ENCODE measurements at regions not wholly inside any gene's neighbourhood (a gene's known extent, or its start where the extent isn't known, plus 50 kb on each side); places are given as distances from the start of the nearest gene placed in this dataset.
"Not testable (repeated sequence)": the region's sequence is repeated elsewhere in the genome, so short reads cannot be mapped to it uniquely, and the experiment has no call there.

DNA sequence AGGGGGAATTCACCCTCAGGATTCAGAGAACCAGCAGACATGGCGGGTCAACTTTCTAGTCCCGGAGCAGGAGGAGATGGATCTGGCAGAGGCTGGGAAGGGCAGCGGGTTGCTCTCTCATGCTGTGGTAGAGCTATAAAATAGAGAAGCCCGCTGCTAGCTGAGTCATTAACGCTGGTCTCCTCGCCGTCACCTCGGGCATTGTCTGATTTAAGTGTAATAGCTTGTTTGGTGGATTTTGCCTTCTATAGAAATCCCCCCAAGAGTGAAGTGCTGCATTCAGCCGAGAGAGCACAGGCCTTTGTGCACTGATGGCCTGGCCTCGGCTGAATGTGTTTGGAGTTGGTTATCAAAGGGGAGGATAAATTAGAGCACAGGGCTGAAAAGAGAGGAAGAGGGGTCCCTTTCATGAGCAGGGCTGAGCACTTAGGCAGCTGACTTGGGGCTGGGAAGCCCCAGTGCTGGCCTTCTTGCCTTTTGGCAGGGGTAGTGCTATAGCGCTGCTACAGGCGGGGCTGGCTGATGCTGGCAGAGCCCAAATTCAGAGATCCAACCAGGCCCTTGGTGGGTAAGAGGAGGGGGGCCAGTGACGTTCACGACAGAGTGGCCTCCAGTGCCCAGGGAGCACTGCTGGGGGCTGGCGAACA is 161.1 kb upstream of the CADM1 start:
- no peak for DNase-seq

DNA sequence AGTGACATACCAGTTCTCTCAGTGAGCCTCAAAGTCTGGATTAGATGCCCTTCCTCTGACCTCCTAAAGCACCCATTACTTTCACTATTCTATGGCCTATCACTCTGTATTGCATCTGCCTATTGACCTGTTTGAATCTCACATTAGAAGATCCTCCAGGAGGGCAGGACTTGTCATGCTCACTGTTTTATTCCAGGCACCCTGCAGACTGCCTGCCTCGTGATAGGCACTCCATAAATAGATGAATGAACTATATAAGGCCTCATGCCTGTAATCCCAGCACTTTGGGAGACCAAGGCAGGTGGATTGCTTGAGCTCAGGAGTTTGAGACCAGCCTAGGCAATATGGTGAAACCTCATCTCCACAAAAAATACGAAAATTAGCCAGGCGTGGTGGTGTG is 160.1 kb upstream of the CADM1 start:
- DNase-seq, result no peak

DNA sequence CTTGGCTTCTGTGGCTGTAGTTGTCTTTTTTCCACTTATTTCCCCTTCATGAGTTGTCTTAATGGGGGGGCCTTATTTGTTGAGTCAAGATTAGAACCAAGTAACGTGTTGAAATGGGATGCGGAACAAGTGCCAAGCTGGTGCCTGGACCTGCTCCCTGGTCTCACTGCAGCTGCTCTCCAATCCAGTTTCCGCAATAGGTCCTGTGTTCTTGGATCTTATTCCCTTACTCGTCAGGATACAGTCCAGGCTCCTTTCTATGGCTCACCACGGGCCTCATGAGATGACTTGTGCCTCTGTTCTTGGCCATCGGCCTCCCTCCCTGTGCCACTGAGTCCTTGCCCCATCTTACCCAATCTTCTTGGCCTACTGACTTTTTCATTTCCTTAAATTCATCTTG is 159.6 kb upstream of the CADM1 start:
- DNase-seq, result no peak

DNA sequence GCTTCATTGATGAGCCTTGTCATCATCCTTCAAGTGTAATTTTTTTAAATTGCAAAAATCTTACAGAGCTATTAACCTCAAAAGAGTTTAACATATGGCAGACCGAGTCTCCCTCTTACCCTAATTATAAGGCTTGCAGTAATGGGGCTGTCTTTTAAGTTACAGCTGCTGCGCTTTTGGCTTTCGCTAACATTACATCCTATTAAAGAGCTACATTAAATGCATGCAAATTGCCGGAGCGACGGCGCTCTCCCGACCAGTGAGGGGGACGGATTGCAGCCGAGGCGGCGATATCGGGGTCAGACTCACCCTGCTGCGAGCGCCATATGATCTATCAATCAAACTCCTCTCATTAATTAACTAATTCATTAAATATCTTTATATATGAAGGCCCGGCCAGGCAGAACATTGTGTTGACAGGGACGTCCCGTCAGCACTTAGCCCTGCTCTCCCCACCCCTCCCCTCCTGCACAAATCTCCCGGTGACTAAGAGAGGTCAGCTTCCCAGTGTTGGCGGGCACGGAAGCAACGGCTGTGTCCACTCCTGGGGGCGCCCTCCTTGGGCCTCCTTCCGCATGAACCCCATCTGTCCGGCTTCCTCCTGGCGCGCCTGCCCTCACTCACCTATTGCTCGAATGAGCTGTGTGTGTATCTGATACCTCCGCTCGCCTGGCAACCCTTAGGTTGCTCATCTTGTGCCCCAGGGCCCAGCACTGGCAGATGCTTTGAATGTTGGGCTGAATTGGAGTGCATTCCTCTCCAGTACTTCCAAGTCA is 156.0 kb upstream of the CADM1 start:
- no peak for DNase-seq

DNA sequence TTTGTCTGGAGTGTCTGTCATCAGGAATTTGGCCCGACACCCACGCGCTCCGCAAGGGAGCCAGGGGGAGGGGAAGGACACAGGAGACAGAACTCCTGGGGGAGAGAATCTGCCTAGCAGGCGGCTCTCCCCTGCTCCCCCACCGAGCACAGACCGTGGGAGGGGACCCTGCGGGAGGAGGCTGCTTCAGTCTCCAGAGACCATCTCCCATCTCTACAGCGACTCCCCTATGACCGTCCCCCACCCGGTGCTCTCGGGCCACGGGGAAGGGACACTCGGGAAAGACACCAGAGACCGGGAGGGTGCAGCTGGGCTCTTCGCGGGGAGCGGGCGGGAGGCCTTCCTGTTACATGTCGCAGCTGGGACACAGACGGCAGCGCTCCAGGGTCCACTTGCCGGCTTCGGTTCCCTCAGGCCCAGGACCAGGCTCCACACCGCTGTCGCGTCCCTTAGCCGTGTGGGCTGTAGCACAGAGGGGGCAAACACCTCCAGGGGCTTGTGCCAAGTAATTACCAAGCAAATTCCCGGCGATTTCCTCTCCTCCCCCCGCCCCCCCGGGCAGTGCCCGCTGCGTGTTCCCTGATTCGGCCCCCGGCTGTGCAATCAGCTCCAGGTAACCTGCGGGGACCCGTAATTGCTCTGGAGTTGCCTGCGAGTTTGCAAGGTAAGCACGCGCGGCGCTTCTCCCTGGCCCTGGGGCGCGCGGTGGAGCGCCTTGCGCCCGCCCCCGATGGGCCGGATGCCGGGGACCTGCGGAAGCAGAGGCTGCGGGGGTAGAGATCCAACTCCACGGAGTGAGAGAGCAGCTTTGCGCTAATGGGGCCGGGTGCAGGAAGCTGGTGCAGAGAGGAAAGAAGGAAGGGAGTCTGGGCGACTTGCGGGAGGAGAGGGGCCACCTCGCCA is 155.1 kb upstream of the CADM1 start:
- no peak for DNase-seq

DNA sequence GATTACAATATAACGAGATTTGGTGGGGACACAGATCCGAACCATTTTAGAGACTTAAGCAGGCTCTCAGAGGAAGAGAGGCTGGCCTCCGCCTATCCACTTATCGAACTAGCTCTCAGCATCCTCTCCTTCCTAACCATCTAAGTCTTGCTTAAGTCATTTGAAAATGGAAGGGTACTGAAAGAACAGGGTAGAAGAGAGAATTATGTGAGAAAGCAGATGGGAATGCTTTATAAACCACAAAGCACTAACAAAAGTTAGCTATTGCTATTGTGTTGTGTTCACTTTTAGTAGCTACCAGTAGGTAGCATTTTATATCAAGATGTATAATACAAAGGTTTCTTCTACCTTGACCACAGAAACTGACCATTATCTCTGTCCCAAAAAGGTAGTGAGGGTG is 153.4 kb upstream of the CADM1 start:
- no peak for DNase-seq

DNA sequence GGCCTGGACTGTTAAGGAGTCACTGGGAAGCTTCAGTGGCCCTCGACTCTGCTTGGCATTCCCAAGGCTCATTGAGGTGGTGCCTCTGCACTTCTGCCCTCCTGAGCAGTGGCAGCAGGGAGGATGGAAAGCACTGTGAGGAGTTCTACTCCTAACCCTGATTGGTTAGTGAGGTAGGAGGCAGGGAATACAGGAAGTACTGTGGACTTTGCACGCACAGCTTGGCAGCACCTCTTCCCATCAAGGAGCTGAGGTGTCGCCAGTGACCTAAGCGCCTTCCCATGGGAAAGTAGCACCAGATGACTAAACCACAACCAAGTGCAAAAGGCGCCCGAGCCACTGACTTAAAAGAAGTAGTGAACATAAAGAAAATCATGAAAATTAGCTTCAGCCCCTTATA is 152.5 kb upstream of the CADM1 start:
- DNase-seq, result no peak

DNA sequence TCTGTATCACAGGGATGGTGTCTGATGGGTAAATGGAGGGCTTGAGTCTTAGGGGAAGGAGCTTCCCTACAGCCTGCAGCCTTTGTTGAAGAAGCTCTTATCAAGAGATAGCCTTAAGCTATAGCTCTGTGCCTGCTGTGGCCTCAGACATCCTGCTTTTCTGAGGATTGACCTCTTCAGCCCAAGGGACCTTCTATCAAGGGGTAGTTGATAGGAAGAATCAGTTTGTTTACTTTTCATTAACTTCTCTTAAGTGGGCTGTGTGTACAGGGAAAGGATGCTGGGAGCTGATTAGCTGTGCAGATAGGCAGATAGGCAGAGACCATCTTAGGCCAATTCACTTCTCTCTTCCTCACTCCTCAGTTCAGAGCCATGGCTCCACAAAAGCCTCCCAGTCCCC is 151.8 kb upstream of the CADM1 start:
- DNase-seq, result no peak

DNA sequence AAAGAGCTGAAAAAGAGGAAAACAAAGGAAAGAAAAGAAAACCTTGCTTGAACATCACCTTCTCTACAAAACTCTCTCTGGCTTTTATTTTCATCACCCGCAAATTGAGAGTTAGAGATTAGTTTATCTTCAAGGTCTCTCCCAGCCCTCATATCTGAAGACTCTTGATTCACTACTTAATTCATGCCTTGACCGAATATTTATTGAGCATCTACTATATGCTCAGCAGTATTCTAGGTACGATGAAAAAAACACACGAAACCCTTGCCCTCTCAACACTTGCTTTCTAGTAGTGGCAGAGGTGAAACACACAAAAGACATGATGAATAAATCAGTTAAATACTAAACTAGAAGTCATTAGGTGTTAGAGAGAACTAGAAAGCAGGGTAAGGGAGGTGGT is 150.6 kb upstream of the CADM1 start:
- DNase-seq, result no peak

DNA sequence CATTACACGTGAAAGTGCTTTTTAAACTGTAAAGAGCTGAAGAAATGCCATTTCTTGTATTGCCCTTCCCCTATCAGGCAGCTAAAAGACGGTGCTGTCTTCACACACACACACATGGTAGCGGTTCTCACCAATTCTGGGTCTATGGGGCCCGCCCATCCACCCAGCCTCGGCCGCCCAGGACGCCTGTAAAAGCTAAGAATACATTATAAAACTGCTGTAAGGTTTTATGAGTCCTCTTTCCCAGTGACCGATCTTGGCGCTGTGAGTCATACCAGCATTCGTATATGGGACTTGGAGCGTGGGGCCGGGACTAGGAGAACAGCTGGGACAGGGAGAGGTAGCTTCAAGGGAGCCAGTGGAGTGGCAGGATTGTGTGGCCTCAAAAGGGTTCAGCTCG is 149.7 kb upstream of the CADM1 start:
- no peak for DNase-seq

DNA sequence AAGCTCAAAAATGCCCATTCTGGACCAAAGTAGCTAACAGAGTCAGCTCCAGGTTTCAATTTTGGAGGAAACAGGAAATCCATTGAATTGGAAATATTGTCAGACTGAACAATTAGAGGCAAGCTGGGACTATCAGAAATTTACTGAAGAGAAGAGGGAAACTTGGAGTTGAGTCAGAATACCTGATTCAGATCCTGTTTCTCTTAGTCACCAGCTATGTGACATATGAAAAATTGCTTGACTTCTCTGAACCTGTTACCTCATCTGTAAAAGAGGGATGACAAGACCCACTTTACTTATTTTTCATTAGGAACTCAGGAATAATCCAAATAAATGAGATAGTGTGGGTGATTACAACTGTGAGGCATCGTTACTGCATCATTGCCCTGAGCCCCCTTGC is 148.9 kb upstream of the CADM1 start:
- DNase-seq, result no peak

DNA sequence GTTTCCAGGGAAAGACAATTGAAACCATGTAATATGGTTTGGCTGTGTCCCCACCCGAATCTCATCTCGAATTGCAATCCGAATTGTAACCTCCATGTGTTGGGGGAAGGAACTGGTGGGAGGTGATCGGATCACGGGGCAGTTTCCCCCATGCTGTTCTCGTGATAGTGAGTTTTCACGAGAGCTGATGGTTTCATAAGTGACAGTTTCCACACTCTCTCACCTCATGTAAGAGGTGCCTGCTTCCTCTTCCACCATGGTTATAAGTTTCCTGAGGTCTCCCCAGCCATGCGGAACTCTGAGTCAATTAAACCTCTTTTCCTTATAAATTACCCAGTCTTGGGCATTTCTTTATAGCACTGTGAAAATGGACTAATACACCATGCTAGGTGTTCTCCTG is 148.3 kb upstream of the CADM1 start:
- no peak for DNase-seq

DNA sequence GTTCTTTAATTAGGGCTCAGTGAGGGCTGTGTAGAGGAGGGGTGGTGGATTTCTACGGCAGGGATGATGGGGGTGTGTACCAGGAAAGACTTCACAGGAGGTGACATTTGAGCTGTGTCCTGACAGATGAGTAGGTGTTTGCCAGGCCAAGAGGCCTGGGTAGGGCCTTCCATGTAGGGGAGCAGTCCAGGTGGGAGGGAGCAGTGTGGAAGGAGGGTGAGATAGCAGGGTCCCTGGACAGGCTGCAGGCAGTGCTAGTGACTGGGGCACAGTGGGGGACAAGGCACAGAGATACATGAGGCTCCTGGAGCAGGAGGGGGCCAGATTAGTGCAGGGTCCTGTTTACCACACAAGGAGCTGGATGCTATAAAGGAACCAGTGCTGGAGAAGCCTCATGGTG is 147.9 kb upstream of the CADM1 start:
- DNase-seq, result no peak

DNA sequence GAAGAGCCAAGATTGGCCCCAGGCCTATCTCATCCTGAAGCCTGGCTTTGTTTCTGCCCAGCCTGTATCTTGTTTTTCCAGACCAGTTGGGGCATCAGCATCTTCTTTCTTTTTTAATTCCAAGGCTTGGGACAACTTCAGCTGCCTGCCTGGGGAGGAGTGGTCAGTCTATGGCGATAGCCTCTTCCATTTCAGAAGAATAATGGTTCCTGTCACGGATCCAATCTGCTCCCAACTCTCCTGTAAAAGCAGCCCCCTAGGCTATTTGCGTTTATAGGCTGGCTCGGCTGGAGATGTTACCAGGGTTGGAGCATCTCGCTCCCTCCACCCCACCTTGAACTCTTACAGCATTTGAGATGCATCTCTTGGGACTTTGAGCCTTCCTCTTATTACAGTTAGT is 145.2 kb upstream of the CADM1 start:
- DNase-seq, result no peak

DNA sequence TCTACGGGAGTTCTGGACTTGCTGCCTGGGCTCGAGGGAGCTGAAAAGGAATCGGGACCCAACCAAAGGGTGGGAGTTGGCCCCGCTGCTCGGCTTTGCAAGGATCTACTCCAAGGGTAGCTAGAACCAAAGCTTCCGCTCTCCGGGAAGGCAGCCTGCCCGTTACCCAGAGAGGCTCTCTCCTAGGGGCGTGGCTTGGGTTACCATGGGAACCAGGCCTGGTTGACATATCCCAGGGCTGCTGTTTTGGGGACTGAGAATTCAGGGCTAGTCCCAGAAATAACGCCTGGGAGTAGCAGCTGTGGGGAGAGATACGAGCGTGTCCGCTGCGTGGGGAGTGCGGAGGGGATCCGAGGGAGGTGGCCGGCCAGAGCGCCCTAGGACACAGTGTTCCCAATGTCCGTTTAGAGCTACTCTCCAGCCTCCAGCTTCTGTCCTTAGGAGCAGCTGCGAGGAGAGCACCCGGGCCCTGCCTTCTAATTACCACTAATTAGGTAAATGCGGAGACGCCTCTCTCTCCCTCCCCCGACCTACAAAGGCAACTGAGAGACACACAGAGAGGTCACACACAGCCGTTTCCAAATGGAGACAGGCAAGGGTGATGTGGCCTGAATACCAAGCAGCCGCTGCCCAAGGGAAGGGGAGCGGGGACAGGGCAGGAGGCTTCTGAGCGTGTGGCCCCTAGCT is 141.6 kb upstream of the CADM1 start:
- no peak for DNase-seq

DNA sequence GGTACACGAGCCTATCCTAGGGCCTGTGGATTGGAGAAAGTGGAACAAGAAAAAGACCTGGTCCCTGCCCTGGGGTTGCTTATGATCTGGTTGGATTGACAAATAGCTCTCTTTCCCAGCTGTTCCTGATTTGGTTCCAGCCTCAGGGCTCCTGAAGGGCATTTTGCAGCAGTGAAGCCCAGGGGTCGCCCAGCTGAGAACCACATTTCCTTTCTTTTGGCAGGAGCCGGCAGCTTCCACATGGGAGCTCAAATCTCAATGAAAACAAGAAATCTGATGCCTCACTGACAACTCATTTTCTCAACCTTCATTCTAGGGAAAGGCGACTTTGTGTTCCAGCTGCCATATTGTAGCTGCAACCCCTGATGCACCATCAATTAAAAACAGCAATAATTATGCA is 140.6 kb upstream of the CADM1 start:
- no peak for DNase-seq

DNA sequence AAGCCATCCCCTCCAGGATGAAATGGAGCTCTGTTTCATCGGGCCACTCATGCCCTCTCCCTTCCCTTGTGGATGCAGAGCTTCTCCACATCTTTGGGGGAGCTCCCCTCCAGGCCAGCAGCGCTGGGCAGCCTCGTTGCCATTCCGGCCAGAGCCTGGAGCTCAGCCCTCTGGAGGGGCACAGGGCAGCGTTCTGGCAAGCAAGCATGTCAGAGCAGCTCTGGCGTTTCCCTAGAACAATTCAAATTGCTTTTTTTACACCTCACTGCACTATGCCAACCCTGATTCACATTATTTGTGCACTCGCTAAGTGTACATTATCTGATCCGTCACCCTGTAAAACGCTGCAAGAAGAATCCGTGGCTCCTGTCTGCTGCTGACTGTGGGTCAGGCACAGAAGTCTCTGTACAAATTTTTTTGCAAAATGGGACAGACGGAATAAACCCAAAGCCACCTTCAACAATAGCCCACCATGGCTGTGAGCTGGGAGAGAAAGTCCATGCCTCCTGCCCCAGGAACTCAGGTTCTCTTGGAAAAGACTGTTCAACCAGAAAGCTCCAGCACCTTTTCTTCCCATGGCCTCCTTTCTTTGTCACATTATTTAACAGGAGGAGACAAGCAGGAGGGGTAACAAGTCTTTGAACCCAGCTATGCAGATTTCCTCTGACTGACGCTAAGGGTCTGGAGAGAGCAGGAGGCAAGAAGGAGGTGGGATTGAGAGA is 139.5 kb upstream of the CADM1 start:
- DNase-seq, result no peak

DNA sequence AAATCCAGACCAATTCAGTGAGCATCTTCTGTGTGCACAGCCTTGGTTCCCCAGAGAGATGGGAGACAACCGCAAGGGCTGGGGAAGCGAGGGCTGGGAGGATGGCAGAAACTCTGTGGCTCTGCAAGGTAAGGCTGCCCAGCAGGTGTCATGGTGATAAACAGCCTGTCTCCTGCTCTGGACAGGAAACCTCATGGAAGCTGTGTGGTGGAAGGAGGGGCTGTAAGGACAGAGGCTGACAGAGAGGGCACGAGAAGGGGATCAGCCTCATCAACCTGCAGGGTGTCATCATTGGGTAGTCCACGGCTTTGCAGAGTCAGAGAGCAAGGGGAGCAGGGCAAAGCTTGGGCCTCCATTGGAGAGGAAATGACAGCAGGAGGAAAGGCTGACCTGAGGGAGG is 138.4 kb upstream of the CADM1 start:
- no peak for DNase-seq

DNA sequence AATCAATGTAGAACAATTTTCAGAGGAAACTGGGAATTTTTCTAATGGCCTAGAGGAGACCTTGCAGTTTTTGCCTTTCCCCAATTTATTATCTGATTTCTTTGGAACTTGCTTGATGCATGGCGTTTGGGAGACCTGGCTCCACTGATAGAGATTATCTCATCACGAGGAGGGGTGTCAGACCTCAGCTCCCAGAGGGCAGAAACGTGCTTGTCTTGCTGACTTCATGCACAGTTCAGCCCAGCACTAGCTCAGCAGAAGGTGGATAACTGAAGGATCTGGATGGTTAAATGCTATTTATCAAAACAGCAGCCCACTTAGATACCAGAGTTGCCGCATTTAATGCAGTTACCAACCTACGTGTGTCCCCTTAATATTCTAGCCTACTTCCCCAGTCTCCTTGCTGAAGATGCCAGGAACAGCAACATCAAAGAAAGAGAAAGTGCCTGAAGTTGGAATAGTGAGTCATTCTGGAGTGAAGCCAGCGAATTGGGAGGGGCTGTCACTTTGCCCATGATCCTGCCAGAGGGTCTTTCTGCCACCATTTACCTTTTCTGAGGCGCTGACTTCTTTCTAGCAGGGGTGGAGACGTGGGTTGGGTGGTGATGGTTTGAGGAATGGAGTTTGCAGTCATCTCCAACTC is 133.5 kb upstream of the CADM1 start:
- no peak for DNase-seq

DNA sequence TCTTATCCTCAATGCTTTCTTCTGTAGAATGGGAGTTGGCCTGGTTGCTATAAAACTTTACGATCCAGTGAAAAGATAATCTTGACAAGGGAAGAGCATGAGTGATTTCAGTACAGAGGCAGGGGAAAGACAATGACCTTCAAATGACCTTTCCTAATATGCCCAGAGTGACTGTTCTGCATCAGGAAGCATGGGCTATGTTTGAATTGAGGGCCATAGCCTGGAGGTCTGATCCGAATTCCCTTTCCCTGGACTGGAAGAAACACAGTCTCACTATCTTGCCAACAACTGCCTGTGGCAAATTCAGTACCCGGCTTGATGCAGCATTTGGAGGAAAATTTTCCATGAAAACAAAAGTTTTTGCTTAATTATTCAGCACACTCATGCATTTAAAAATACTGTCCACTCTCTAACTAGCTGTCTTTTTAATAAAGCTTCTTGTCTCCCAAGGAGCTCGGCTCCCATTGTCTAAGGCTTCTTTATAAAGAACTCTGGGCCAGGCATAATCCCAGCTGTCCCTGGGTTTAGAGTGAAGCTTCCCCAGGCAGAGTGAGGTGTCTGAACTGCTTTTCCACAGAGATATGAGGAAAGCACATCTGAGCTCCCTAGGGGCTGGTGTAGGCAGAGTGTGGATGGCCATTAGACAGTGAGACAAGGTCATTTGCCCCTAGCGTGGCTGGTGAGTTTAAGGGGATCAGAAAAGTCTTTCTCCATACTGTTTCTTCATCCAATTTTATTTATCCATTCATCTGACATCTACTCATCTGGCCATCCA is 132.7 kb upstream of the CADM1 start:
- no peak for DNase-seq

DNA sequence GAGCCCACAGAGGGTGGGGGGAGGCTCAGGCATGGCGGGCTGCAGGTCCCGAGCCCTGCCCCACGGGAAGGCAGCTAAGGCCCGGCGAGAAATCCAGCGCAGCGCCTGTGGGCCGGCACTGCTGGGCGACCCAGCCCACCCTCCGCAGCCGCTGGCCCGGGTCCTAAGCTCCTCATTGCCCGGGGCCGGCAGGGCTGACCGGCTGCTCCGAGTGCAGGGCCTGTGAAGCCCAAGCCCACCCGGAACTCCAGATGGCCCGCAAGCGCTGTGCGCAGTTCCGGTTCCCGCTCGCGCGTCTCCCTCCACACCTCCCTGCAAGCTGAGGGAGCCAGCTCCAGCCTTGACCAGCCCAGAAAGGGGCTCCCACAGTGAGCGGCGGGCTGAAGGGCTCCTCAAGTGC is 129.8 kb upstream of the CADM1 start:
- DNase-seq, result not testable (repeated sequence)

Data from NK-92 treated with Interleukin-12 subunit alpha and Interleukin-12 subunit beta, amount 100 ng/mL, for 24 hours (cell line).